GM12892 (cell line): ENCODE measurements at regions not wholly inside any gene's neighbourhood (a gene's known extent, or its start where the extent isn't known, plus 50 kb on each side); places are given as distances from the start of the nearest gene placed in this dataset.

ENCODE experiments used
- POLR2A ChIP-seq: IDR thresholded peaks from 2 replicates; pipeline ENCODE4 v1.6.1; 2011; ENCODE audit warnings: low read depth, low read length, control low read depth
- POLR2AphosphoS5 ChIP-seq: IDR thresholded peaks from 2 replicates; pipeline ENCODE4 v1.6.1; 2011; ENCODE audit warnings: low read depth, low read length, control low read depth
- TAF1 ChIP-seq: IDR thresholded peaks from 2 replicates; pipeline ENCODE4 v1.6.1; 2011; ENCODE audit warnings: low read depth, mild to moderate bottlenecking, control low read depth, low read length, borderline replicate concordance

DNA sequence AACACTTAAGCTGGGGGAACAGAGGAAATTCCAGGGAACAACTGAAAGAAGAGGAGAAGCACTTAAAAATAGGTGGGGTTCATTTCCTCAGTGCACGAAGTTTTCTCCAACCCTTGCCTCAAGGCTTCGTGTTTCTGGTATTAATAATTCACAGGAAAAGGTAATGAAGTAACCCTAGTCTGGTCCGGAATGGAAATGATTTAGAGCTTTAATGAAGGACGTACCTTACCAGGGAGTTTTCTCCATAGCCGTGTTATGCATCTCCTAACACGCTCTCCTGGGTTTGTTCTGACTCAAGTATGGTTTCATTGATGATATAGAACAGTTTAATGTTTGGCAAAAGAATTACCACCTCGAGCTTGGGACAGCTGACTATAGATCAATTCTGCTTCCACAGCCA is 214.2 kb downstream of the MTX2 start:
- TF ChIP-seq POLR2A (no peak), POLR2AphosphoS5 (no peak), TAF1 (no peak)
